Nucleus accumbens (tissue), 56 donors: ENCODE measurements at regions not wholly inside any gene's neighbourhood (a gene's known extent, or its start where the extent isn't known, plus 50 kb on each side); places are given as distances from the start of the nearest gene placed in this dataset.
"Not testable (repeated sequence)": the region's sequence is repeated elsewhere in the genome, so short reads cannot be mapped to it uniquely, and the experiment has no call there.

Experiments
- DNase-seq, 56 donors: peaks; one replicate each; lab custom pipeline; 2025; lab: John Stamatoyannopoulos, UW

DNA sequence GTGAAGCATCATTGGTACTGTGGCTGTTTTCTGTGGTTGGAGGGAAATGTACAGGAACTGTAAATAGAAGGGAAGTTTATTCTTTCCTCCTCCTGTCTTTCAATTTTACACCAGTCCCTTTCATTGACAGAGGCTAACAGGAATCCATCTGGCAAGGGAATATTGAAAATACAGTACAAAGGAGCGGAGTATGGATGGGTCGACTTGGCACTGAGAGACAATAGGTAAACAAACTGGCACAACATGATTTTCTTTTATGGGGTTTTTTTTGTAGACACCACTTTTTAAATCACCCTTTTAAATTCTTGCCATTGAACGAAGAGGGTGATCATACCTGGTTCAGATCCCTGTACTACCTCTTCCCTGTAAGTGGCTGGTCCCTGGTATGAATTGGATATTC lies 341.3 kb downstream of the RWDD3 start:
- no peak for DNase-seq

DNA sequence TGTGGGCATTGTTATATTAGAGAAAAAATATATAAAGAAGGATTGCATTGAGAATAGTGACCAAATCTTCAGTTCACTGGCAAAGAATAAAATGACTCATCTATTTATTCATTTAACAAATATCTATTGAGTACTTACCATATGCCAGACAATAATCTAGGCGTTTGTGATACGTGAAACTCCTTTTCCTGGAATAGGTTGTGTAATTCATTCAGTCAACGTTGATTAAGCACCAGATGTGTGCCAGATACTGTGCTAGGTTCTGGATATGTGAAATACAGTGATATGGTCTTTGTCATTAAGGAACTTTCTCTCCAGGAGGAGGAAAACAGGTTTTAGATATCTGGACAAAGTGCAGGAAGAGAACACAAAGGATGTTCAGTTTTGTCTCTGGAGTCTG lies 344.5 kb downstream of the RWDD3 start:
- no peak for DNase-seq

DNA sequence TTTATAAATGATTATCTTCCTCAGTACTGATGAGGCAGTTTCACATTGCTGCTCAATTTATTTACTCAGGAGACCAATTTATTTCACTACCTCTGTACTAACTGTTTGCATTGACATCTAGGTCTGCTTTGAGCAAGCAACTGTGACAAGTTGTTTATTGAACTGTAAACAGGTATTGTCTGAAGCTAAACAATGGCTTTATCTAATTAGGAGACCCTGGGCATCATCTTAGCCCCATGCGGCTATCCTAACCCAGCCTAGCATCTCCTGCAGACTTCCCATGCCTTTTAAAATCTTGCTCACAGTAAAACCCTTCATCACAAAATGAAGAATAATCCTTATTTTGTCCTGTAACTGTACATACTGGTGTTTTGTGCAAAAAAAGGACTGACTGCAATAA lies 348.2 kb downstream of the RWDD3 start:
- DNase-seq, result no peak

DNA sequence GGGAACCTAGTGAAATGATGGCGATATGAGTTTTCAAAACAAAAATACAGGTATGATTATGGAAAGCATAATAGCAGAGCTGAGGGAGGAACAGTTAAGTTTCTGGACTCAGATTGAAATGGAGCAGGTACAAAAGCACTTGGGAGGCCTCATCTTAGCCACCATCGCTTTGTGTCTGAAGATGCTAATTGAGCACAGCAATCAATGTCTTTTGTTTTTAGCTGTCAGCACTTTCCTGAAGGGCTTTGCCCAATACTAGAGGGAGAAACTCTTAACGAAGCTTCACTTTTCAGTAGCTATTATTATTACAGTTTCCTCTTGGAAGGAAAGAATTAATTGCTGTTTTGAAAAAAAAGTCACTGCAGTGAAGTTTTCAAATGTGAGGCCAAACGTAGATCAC lies 348.7 kb downstream of the RWDD3 start:
- no peak for DNase-seq

DNA sequence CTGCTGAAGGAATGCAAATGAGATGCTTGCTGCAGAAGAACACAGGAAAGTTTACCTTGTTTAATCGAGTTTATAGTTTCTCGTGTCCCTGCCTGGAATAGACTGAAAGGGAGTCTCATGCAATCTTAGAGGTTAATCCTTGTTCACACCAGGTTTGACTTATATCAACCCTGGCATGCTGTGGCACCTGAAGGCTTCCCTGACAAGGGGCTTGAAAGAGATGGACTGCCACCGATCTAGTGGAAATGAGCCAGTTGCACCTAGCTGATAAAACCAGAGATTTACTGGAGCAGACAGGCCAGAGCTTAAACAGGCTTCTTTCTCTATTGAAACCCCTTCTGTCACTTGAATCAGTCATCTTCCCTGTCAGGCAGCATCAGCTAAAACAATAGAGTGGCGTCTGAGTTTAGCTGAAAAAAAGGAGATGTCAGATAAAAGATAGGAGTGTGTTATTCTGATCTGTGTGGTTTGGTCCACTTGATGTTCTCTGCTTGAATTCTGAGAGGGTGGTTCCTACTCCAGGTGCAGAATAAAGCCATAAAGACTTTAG lies 349.7 kb downstream of the RWDD3 start:
- DNase-seq, result no peak

DNA sequence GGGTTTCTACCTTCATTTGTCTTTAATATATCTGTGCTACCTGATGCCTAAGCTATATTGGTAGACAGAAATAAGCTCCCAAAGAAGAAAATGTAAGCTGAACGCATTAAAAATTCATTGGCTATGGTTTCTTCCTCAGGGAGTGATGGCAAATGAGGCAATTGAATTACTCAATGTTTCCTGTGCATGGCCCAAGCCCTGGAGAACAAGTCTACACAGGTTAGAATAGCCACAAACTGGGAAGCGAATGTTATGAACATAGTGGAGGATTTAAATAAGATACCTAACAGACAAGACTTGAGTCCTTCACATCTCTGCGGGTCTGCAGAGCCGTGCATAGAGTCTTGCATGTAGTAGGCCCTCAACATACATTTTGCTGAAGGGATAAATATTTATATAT lies 350.3 kb downstream of the RWDD3 start:
- DNase-seq, result no peak

DNA sequence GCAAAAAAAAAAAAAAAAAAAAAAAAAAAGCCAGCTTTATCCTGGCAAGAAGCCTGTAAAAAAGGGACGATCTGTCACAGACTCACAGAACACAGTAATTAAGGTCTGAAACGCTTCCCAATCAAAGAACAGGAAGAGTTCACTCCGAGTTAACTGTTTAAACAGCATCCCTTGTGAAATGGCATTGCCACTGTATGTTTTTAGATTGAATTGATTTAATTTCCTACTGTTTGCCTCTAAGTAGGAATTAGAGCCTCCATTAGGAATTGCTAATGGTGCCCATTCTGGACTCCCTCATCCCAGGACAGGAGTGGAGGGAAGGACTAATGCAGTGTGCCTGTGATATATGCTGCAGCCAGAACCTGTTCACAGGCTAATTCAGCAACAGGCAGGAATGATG lies 370.8 kb downstream of the RWDD3 start:
- no peak for DNase-seq

DNA sequence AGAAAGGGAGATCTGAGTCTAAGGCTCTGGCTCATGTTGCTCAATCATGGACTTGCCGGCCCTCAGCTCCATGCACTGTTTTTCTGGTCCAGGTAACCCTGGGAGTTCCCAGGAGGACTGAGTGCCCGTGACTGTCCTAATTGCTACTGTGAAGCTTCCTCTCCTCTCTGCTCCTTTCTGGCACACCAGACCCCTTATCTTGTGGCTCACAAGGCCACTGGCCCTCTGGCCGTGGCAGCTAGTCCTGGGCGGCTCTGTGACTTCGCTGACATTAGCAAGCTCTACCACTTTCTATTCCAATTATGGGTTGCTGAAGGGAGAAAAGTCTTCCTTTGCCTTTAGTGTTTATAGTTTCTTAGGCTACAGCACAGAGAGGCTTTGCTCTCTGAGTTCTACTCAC lies 380.2 kb downstream of the RWDD3 start:
- no peak for DNase-seq

DNA sequence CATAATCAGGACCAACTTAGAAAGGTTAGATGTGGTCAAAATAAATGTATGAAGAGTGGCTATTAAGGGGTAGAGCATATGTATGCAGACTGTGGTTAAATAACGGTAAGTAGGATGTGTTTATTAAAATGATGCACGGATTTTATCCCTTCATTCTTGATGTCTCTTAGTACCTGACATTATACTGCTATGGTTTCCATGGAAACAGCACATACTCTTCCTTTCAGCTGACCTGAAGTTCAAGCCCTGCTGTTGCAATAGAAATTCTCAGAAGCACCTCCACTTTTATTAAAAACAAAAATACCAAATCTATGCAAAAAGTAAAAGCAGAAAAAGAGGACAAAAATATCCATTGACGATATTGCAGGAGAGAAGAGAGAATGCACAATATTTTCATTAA lies 381.4 kb downstream of the RWDD3 start:
- no peak for DNase-seq

DNA sequence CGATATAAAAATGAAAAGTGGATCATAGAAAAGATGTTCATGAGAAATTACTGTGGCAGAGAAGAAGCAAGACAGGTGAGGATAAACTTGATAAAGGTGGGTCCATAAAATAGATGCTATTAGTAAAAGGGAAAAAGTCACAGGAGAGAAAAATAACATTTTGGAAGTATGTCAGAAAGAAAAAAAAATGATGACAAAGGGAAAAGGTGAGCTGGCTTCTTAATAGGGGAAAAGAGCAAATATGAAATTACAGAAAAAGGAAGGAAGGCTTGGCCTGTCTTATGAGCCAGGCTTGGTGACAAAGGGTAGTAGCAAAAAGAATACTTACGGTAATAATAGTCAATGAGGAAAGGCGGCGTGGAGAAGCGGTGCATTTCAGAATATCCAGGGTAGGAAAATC lies 386.1 kb downstream of the RWDD3 start:
- DNase-seq, result no peak

DNA sequence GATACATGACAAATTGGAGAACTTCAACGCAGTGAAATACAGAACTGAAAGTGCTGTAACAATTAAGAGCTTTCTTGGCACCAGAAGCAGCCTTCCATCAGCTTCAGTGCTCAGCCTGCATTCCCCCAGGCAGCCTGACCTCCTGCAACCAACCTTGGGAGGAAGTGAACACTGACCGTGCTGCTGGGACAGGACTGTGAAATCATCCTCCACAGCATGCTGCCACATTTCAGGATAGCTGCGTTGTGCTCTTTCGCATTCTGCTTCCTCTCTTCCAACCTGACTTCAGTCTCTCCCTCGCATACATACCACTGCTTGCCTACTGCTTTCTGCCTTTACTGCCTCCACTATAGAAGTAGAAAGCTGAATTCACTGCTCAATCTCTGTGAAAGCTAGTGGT lies 388.6 kb downstream of the RWDD3 start:
- DNase-seq, result no peak

DNA sequence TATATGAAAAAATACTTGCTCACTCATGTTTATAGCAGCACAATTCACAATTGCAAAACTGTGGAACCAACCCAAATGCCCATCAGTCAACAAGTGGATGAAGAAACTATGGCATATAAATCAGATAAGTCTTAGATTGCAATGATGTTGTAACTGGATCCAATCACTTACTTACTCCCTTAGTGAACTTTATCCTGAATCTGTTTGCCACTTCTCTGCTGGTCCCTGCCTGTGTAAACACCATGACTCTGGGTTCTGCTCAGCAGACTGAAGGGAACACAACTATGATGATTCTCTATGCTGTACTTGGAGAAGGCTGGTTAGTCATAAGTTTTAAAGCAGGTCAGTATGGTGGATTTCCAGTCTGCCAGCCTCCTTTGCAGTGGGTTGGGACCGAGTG lies 391.2 kb downstream of the RWDD3 start:
- DNase-seq, result no peak

DNA sequence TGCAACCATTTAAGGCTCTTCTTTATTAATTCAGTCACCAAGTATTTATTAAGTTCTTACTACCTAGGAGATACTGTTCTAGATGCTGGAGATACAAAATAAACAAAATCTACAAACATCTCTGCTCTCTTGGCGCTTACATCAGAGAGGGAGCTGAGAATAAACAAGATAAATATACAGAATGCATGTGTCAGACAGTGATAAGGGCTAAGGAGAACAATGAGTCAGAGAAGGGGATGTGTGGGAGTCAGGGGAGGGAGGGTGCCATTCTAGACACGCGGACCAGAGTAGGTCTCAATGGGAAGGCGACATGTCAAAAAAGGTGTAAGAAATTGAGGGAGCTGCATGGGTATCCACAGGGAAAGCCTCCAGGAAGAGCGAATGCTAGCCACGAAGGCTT lies 393.2 kb downstream of the RWDD3 start:
- DNase-seq, result no peak

DNA sequence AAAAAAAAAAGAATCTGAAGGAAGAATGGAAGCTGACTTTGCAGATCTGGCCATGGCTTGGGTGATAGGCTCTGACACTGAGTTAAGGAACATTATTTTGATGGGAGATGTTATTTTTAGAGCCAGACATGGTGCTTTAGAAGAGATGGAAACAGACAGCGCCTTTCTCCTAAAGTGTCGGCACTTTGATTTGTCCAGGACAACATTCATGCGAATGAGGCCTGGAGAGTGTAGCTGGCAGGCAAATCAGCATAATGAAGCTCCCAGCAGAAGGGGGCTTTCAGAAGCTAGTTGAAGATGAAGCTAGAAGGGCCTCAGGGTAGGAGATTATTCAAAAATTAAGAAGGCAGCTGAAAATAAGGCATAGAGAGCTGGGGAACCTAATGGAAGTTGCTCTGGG lies 397.7 kb downstream of the RWDD3 start:
- DNase-seq, result no peak

DNA sequence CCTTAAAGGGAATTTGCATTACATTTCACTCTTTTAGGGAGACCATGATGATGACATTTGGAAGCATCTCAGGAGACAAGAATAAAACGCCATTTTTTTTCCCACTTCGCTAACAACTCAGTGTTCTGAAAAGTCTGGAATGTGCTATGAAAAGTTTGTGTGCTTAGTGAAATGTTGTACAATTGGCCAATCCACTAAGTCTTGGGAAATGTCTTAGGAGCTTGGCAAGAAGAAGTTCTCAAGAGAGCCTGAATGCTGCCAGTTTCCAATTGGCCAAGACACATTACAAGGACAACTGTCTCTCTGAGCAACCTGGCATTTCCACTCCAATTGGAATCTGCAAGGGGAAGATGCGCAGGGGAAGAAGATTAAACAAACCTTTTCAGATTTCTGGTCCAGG lies 401.8 kb downstream of the RWDD3 start:
- DNase-seq, result no peak

DNA sequence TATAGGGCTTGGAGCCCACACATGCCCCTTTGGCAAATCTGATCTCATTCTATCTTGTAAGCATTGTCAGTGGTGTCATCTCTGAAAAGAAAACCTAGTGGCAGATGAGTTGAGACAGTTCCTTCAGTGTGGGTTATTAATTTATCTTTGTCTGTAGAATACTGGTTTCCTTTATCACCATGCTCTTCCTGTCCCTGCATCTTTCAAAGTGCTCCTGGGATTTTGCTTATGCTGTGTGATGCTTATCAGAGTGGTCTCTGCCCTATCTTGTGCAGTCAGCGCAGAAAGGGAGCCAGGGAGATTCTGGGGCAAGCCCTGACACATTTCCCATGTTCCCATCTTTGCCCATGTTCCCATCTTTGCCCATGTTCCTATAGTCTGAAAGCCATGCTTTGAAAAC lies 402.9 kb downstream of the RWDD3 start:
- DNase-seq, result no peak

DNA sequence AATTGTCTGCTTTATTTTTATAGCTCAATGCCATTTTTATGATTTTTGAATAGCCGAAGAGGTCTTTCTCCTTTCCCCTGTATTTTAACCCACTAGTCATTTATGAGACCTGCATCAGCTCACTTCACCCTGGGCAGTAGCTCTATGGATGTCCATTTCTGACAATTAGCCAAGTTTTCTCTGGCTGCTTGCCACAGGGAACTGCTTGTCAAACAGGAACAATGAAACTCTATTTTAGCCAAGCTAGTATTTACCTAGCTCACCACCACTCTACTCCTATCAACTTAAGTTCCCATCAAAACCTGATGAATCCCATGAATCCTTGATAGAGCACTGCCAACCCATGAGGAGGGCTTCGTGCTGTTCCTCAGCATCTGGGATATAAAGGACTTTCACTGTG lies 406.7 kb downstream of the RWDD3 start:
- peak in 6 of 56 donors; percentile 2 to 18 (median 11) for DNase-seq

DNA sequence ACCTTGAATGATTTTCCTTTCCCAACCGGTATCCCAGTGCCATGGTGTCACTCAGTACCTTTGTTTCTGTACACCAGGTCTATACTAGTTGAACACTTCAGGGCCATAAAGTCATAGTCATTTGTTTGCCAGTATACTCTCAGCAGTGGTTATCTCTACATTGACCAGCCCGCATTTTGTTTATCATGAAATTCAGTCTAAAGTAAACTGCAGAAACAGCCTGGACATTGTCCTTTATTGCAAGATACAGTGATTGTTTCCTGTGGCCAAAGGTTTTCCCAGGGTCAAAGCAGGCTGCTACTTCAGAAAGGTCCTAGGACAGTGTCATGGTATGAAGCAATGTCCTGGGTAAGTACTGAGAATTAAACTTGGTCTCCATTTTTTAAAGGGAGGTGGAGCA lies 407.4 kb downstream of the RWDD3 start:
- DNase-seq, result no peak

DNA sequence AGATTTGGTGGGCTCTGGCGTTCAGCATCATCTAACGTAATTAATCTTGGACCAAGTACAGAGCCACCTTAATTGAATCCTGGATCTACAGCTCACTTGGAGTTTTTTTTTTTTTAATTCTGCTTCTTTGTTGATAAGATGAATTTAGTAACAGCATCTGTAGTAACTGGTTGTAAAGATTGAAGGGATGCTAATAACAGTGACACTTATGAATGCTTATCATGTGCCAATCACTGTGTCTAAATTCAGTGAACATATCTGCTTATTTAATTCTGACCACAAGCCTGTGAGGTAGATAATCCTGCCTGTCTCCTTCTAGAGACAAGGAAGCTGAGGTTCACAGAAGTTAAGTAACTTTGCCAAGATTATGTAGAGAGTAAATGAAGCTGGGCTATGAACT lies 408.0 kb downstream of the RWDD3 start:
- DNase-seq, result no peak

DNA sequence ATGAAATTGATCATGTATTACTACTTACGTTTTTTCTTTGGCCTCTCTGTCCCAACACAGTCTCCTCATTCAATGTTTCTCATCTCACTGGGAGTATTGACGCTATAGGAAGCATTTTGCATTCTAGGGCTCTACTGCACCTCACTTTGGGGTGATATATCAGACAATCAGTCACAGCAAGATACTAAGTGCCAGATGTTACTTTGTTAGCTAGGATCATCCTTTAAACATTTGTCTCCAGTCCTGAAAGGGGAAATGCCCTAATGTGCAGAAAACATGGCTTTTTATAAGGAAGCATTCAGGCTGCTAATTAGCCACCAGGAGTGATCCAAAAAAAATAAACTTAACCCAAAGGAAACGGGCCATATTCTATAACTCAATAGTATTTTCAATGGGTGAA lies 409.1 kb downstream of the RWDD3 start:
- no peak for DNase-seq

DNA sequence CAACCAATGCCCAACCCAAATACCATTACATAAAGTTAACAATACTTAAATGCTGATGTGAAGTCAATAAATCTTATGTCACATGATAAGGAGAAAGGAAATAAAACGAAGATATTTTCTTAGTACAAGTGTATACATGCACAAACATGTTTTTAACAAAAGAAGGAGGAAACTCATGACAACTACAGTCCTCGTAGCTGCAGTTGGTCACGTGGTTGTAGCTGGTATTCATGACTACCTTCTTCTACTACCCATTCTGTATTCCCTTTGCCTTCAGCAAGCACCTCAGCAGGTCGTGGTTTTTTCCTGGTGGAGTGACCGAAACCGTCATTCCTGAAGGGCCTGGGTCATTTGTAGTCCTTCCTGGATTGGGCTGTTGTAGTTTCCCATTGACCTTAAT lies 411.1 kb downstream of the RWDD3 start:
- not testable (repeated sequence) for DNase-seq

DNA sequence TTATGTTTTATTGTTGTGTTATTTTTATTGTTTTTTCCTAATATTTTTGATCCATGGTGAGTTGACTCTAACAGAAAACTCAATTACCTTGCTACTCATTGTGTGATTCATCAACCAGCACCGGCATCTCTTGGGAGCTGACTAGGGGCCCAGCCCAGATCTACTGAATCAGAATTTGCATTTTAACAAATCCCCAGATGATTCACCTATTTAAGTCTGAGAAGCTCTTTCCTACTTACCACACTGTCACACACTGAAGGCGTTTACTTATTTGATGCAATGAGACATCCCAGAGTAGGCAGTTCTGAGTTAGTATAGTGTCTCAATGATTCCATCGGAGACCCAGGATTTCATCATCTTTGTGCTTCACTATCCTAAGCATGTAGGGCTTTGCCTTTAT lies 416.6 kb downstream of the RWDD3 start:
- DNase-seq, result peak in 16 of 56 donors; percentile 2 to 72 (median 32)

DNA sequence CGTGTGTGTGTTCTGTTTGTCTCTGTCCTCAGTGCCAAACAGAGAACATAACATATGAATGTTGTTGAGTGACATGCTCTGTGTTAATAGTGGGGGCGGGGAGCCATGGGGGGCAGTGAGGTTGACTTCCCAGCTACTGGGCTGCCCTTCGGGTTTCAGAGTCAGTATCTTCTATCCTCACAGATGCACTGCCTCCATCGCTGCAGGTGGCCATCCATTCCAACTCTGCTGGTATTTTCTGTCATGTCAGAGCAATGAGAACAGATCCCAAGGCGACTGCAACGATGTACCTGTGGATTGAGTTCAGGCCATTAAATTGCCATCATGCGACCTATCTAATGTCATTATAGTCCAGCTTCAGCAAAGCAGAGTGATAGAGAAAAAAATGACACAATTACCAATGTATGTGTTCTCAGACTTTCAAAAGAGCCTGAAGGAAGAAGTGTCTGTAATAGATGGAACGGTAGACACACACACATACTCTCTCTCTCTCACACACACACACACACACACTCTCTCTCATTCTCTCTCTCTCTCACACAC lies 418.5 kb downstream of the RWDD3 start:
- DNase-seq, result no peak
